ENCODE measurements at regions not wholly inside any gene's neighbourhood (a gene's known extent, or its start where the extent isn't known, plus 50 kb on each side); places are given as distances from the start of the nearest gene placed in this dataset.

GRCh38 chr14:98731286-98731685, 540.7 kb downstream of the BCL11B start:
- no peak overlapping the region for H3K27ac ChIP-seq
- TF ChIP-seq ZFX (IDR thresholded peaks at IDR 0.05) (no peak), CTCF (conservative IDR thresholded peaks at IDR 0.05) (no peak)

GRCh38 chr14:98731701-98732100, 540.3 kb downstream of the BCL11B start:
- TF ChIP-seq CTCF (conservative IDR thresholded peaks at IDR 0.05) (no peak), ZFX (IDR thresholded peaks at IDR 0.05) (no peak)
- H3K27ac ChIP-seq, result no peak overlapping the region

GRCh38 chr14:98733536-98733935, 538.5 kb downstream of the BCL11B start:
- TF ChIP-seq CTCF (conservative IDR thresholded peaks at IDR 0.05) (no peak), ZFX (IDR thresholded peaks at IDR 0.05) (no peak)
- H3K27ac ChIP-seq, result no peak overlapping the region

- no peak overlapping the region for H3K27ac ChIP-seq
- TF ChIP-seq ZFX (IDR thresholded peaks at IDR 0.05), result no peak
- no peak for TF ChIP-seq CTCF (conservative IDR thresholded peaks at IDR 0.05)
These were observed 535.2 kb downstream of the BCL11B start for GRCh38 chr14:98736701-98737338.

GRCh38 chr14:98741523-98741922, 530.5 kb downstream of the BCL11B start:
- TF ChIP-seq CTCF (conservative IDR thresholded peaks at IDR 0.05) (no peak), ZFX (IDR thresholded peaks at IDR 0.05) (no peak)
- H3K27ac ChIP-seq, result no peak overlapping the region

GRCh38 chr14:98742001-98742400, 530.0 kb downstream of the BCL11B start:
- TF ChIP-seq ZFX (IDR thresholded peaks at IDR 0.05) (no peak), CTCF (conservative IDR thresholded peaks at IDR 0.05) (no peak)

GRCh38 chr14:98743536-98743935, 528.5 kb downstream of the BCL11B start:
- no peak overlapping the region for H3K27ac ChIP-seq
- no peak for TF ChIP-seq CTCF (conservative IDR thresholded peaks at IDR 0.05)
- no peak for TF ChIP-seq ZFX (IDR thresholded peaks at IDR 0.05)

More at GRCh38 chr14:98742001-98742400, 530.0 kb downstream of the BCL11B start:
- no peak overlapping the region for H3K27ac ChIP-seq
